ENCODE measurements at regions not wholly inside any gene's neighbourhood (a gene's known extent, or its start where the extent isn't known, plus 50 kb on each side); places are given as distances from the start of the nearest gene placed in this dataset.

GRCh38 chr7:25558605-25559004 lies 330.3 kb upstream of the NPVF start:
- TF ChIP-seq CTCF (IDR thresholded peaks at IDR 0.05; ENCODE audit: control insufficient read depth, extremely low read depth, insufficient read depth) = no peak
- DNase-seq (ENCODE audit: low read depth) = no peak
- H3K4me3 ChIP-seq (ENCODE audit: low read depth, low read length) = no peak overlapping the region

DNA sequence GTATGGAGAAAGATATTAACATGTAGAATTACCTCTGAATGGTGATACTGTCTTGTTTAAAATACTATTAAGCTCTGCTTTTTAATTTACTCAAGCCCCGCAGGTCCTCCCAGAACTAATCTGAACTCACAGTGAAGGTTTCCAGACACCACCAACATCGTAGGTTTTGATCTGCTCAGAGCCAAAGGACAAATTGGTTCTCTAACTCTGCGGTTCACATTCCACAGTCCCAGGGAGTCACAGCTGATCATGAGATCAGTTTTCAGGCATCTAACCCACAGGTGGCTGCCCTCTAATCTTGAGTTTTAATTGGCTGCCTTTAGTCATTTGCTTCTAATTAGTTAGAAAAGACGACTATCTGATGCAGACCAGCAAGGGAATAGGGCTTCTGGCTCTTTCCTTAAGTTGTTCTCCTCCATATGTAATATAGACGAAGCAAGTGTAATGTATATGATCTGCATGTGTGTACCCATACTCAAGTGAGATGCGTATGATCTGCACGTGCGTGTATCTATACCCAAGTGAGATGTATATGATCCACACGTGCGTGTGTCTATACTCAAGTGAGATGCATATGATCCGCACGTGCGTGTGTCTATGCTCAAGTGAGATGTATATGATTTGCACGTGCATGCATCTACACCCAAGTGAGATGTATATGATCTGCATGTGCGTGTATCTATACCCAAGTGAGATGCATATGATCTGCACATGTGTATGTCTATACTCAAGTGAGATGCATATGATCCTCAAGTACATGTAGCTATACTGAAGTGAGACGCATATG lies 331.5 kb upstream of the NPVF start:
- DNase-seq (ENCODE audit: low read depth) = no peak
- H3K4me3 ChIP-seq (ENCODE audit: low read depth, low read length) = no peak overlapping the region
- no peak for TF ChIP-seq CTCF (IDR thresholded peaks at IDR 0.05; ENCODE audit: control insufficient read depth, extremely low read depth, insufficient read depth)

- TF ChIP-seq CTCF (IDR thresholded peaks at IDR 0.05; ENCODE audit: control insufficient read depth, extremely low read depth, insufficient read depth) = no peak
- DNase-seq (ENCODE audit: low read depth) = no peak
- H3K4me3 ChIP-seq (ENCODE audit: low read depth, low read length) = no peak overlapping the region
Observed at GRCh38 chr7:25562673-25563182, 334.4 kb upstream of the NPVF start.

DNA sequence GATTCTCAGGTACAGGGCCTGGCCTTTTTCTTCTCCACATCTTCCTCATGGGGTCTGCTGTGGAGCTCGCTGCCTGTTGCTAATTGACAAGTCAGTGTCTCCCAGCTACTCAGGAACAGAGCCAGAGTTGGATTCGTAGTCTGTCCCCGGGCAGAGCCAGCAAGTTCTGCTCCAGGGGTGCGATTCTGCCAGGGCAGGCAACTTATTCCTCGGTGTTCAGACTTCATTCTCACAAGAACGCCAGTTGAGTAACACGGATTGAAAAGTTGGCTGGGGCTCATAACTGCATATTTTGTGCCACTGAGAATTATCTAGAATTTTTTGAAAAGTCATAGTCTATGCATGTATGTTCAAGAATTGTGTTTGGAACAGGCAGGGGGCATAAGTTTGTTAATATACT lies 336.7 kb upstream of the NPVF start:
- TF ChIP-seq CTCF (IDR thresholded peaks at IDR 0.05; ENCODE audit: control insufficient read depth, extremely low read depth, insufficient read depth) = no peak
- DNase-seq (ENCODE audit: low read depth) = no peak
- H3K4me3 ChIP-seq (ENCODE audit: low read depth, low read length) = no peak overlapping the region

- peak; percentile 44 for DNase-seq (ENCODE audit: low read depth)
- no peak overlapping the region for H3K4me3 ChIP-seq (ENCODE audit: low read depth, low read length)
- peak; percentile 100 for TF ChIP-seq CTCF (IDR thresholded peaks at IDR 0.05; ENCODE audit: control insufficient read depth, extremely low read depth, insufficient read depth)
Observed at GRCh38 chr7:25565949-25566348, 337.7 kb upstream of the NPVF start.

GRCh38 chr7:25567430-25567829 lies 339.1 kb upstream of the NPVF start:
- H3K4me3 ChIP-seq (ENCODE audit: low read depth, low read length) = no peak overlapping the region
- no peak for DNase-seq (ENCODE audit: low read depth)
- TF ChIP-seq CTCF (IDR thresholded peaks at IDR 0.05; ENCODE audit: control insufficient read depth, extremely low read depth, insufficient read depth) = no peak

DNA sequence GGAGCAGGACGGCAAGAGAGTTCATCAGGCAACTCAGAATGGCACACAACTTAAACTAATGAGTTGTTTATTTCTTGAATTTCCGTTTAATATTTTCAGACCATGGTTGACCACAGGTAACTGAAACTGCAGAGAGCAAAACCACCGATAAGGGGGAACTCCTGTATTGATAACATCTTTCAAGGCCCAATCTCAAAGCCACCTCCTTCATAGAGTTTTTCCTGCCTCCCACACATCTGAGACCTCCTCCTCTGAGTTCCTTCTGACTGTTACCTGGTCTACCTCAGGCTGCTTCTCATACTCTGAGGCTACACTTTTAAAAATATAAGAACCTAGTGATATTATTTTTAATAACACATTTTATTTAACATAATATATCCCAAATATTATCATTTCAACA lies 341.5 kb upstream of the NPVF start:
- DNase-seq (ENCODE audit: low read depth) = no peak
- H3K4me3 ChIP-seq (ENCODE audit: low read depth, low read length) = no peak overlapping the region

More for the DNA sequence above, 341.5 kb upstream of the NPVF start:
- TF ChIP-seq CTCF (IDR thresholded peaks at IDR 0.05; ENCODE audit: control insufficient read depth, extremely low read depth, insufficient read depth) = no peak

All from LNCaP clone FGC (cell line).